ENCODE measurements at regions not wholly inside any gene's neighbourhood (a gene's known extent, or its start where the extent isn't known, plus 50 kb on each side); places are given as distances from the start of the nearest gene placed in this dataset.
"Not testable (repeated sequence)": the region's sequence is repeated elsewhere in the genome, so short reads cannot be mapped to it uniquely, and the experiment has no call there.

DNA sequence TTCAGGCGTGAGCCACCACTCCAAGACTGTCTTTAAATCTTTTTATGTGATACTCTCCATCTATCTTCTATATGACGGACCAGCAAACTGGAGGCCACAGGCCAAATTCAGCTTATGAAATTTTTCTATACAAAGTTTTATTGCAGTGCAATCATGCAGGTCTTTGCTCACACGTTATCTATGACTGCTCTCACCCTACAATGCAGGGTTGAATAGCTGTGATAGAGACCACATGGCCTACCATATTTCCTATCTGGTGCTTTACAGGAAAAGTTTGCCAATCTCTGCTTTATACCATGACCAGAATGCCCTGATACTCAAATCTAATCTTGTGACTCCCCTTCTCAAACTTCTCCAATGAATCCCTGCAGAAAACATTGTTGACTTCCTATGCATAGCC, 89.5 kb upstream of the ACBD5 start:
- TF ChIP-seq, protein P1, sequence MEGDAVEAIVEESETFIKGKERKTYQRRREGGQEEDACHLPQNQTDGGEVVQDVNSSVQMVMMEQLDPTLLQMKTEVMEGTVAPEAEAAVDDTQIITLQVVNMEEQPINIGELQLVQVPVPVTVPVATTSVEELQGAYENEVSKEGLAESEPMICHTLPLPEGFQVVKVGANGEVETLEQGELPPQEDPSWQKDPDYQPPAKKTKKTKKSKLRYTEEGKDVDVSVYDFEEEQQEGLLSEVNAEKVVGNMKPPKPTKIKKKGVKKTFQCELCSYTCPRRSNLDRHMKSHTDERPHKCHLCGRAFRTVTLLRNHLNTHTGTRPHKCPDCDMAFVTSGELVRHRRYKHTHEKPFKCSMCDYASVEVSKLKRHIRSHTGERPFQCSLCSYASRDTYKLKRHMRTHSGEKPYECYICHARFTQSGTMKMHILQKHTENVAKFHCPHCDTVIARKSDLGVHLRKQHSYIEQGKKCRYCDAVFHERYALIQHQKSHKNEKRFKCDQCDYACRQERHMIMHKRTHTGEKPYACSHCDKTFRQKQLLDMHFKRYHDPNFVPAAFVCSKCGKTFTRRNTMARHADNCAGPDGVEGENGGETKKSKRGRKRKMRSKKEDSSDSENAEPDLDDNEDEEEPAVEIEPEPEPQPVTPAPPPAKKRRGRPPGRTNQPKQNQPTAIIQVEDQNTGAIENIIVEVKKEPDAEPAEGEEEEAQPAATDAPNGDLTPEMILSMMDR (conservative IDR thresholded peaks at IDR 0.05; ENCODE audit: low read depth, low read length), result no peak
- Histone ChIP-seq H3K27me3 (ENCODE audit: insufficient read depth, low read depth) (no peaks in the 10 kb centered on the region), H3K4me1 (ENCODE audit: low read depth, poor library complexity, severe bottlenecking) (no peaks in the 10 kb centered on the region), H4K20me1 (ENCODE audit: insufficient read depth) (no peaks in the 10 kb centered on the region), H3K27ac (no peak overlapping the region), H3K9ac (no peak overlapping the region), H3K4me2 (no peak overlapping the region), H3K79me2 (ENCODE audit: insufficient read depth, low read depth) (no peaks in the 10 kb centered on the region), H3K4me3 (IDR thresholded peaks at IDR 0.05; ENCODE audit: insufficient read depth, low read depth, low read length) (no peak overlapping the region), H2AFZ (ENCODE audit: low read depth) (no peak overlapping the region), H3K36me3 (ENCODE audit: insufficient read depth) (no peaks in the 10 kb centered on the region)

DNA sequence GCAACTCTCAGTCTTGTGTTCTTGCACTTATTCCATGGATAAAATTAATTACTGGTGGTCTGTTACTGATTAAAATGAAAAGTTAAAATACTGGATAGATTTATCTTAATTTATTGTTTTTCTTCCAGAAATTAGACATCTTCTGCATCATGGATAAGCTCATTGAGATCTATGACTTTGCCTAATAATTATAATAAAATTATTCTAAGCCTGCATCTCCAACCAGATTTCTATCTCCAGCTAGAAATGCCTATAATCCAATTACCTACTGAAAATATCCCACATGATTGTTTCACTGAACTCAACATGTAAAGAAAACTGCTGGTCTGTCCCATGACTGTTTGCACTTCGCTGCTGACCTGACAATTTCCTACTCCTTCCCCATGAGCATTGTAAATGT, 88.3 kb upstream of the ACBD5 start:
- H3K9ac ChIP-seq, result no peak overlapping the region

GRCh38 chr10:27326748-27327147, 86.2 kb upstream of the ACBD5 start:
- not testable (repeated sequence) for H3K4me1 ChIP-seq (ENCODE audit: low read depth, poor library complexity, severe bottlenecking); H3K9ac ChIP-seq; H3K27ac ChIP-seq; H4K20me1 ChIP-seq (ENCODE audit: insufficient read depth); H3K36me3 ChIP-seq (ENCODE audit: insufficient read depth); H3K79me2 ChIP-seq (ENCODE audit: insufficient read depth, low read depth); H3K27me3 ChIP-seq (ENCODE audit: insufficient read depth, low read depth); H2AFZ ChIP-seq (ENCODE audit: low read depth); H3K4me2 ChIP-seq; H3K4me3 ChIP-seq (IDR thresholded peaks at IDR 0.05; ENCODE audit: insufficient read depth, low read depth, low read length)

More for the DNA sequence above, 88.3 kb upstream of the ACBD5 start:
- H3K4me1 ChIP-seq (ENCODE audit: low read depth, poor library complexity, severe bottlenecking), result no peaks in the 10 kb centered on the region
- H3K4me3 ChIP-seq (IDR thresholded peaks at IDR 0.05; ENCODE audit: insufficient read depth, low read depth, low read length), result no peak overlapping the region
- no peak overlapping the region for H3K4me2 ChIP-seq
- H3K79me2 ChIP-seq (ENCODE audit: insufficient read depth, low read depth), result no peaks in the 10 kb centered on the region
- TF ChIP-seq, protein P1 (conservative IDR thresholded peaks at IDR 0.05; ENCODE audit: low read depth, low read length), result no peak
- H3K27me3 ChIP-seq (ENCODE audit: insufficient read depth, low read depth), result no peaks in the 10 kb centered on the region
- no peak overlapping the region for H3K27ac ChIP-seq
- H2AFZ ChIP-seq (ENCODE audit: low read depth), result no peak overlapping the region
- no peaks in the 10 kb centered on the region for H3K36me3 ChIP-seq (ENCODE audit: insufficient read depth)
- H4K20me1 ChIP-seq (ENCODE audit: insufficient read depth), result no peaks in the 10 kb centered on the region

DNA sequence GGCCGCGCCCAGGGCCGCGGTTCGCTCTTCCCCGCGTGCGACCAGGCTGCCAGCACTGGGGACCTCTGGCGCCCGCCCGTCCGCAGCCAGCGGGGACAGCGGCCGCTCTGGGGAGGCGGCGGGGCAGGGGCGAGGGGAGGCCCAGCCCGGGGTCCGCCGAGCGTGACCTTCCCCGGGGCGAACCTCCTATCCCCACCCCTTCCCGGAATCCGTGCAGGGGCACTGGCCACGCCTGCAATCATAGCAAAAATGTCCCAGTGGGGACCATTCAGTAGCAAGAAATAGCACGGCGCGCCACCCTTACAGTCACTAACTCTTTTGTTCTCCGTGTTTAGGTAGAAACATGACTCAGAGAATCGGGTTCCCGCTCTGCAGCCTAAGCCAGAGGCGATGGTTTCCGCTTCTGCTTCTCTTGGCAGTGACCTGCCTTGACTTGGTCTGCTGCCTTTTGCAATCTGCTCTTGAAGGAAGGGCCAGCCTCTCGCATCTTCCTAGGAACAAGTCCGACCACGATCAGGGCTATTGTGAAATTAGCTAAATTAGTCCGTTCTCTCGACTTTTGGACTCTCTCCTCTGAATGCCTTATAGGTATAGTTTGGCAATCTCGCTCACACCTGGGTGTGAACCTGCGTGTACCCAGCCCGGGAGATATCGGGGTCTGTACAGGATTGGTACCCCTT, 79.3 kb upstream of the ACBD5 start:
- no peaks in the 10 kb centered on the region for H3K4me1 ChIP-seq (ENCODE audit: low read depth, poor library complexity, severe bottlenecking)
- H3K36me3 ChIP-seq (ENCODE audit: insufficient read depth), result no peaks in the 10 kb centered on the region
- TF ChIP-seq, protein P1 (conservative IDR thresholded peaks at IDR 0.05; ENCODE audit: low read depth, low read length), result no peak
- no peak overlapping the region for H3K4me2 ChIP-seq
- H2AFZ ChIP-seq (ENCODE audit: low read depth), result no peak overlapping the region
- H4K20me1 ChIP-seq (ENCODE audit: insufficient read depth), result no peaks in the 10 kb centered on the region
- no peaks in the 10 kb centered on the region for H3K79me2 ChIP-seq (ENCODE audit: insufficient read depth, low read depth)
- H3K4me3 ChIP-seq (IDR thresholded peaks at IDR 0.05; ENCODE audit: insufficient read depth, low read depth, low read length), result no peak overlapping the region
- no peaks in the 10 kb centered on the region for H3K27me3 ChIP-seq (ENCODE audit: insufficient read depth, low read depth)
- no peak overlapping the region for H3K9ac ChIP-seq
- H3K27ac ChIP-seq, result no peak overlapping the region

DNA sequence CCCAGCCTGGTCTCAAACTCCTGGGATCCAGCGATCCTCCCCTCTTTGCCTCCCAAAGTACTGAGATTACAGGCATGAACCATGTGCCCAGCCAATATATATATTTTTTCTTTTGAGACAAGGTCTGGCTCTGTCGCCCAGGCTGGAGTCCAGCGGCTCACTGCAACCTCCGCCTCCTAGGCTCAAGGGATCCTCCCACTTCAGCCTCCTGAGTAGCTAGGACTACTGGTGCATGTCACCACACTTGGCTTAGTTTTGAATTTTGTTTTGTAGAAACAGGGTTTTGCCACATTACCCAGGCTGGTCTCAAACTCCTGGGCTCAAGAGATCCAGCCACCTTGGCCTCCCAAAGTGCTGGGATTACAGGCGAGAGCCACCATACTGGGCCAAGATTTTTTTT, 78.5 kb upstream of the ACBD5 start:
- H3K4me1 ChIP-seq (ENCODE audit: low read depth, poor library complexity, severe bottlenecking); H2AFZ ChIP-seq (ENCODE audit: low read depth); H4K20me1 ChIP-seq (ENCODE audit: insufficient read depth); H3K4me2 ChIP-seq; H3K9ac ChIP-seq; H3K36me3 ChIP-seq (ENCODE audit: insufficient read depth); H3K27ac ChIP-seq; H3K79me2 ChIP-seq (ENCODE audit: insufficient read depth, low read depth); H3K27me3 ChIP-seq (ENCODE audit: insufficient read depth, low read depth); H3K4me3 ChIP-seq (IDR thresholded peaks at IDR 0.05; ENCODE audit: insufficient read depth, low read depth, low read length): not testable (repeated sequence)

- H3K9ac ChIP-seq; H3K4me2 ChIP-seq; H3K4me1 ChIP-seq (ENCODE audit: low read depth, poor library complexity, severe bottlenecking); H3K36me3 ChIP-seq (ENCODE audit: insufficient read depth); H3K79me2 ChIP-seq (ENCODE audit: insufficient read depth, low read depth); H3K27ac ChIP-seq; H3K27me3 ChIP-seq (ENCODE audit: insufficient read depth, low read depth); H2AFZ ChIP-seq (ENCODE audit: low read depth); H3K4me3 ChIP-seq (IDR thresholded peaks at IDR 0.05; ENCODE audit: insufficient read depth, low read depth, low read length); H4K20me1 ChIP-seq (ENCODE audit: insufficient read depth): not testable (repeated sequence)
Measured at GRCh38 chr10:27315082-27315481, 74.5 kb upstream of the ACBD5 start.

GRCh38 chr10:27313586-27313985, 73.0 kb upstream of the ACBD5 start:
- H3K4me1 ChIP-seq (ENCODE audit: low read depth, poor library complexity, severe bottlenecking); H4K20me1 ChIP-seq (ENCODE audit: insufficient read depth); H3K27ac ChIP-seq; H3K36me3 ChIP-seq (ENCODE audit: insufficient read depth); H3K79me2 ChIP-seq (ENCODE audit: insufficient read depth, low read depth); H3K27me3 ChIP-seq (ENCODE audit: insufficient read depth, low read depth); H2AFZ ChIP-seq (ENCODE audit: low read depth); H3K4me3 ChIP-seq (IDR thresholded peaks at IDR 0.05; ENCODE audit: insufficient read depth, low read depth, low read length); H3K4me2 ChIP-seq; H3K9ac ChIP-seq: not testable (repeated sequence)
